ENCODE measurements at regions not wholly inside any gene's neighbourhood (a gene's known extent, or its start where the extent isn't known, plus 50 kb on each side); places are given as distances from the start of the nearest gene placed in this dataset.

DNA sequence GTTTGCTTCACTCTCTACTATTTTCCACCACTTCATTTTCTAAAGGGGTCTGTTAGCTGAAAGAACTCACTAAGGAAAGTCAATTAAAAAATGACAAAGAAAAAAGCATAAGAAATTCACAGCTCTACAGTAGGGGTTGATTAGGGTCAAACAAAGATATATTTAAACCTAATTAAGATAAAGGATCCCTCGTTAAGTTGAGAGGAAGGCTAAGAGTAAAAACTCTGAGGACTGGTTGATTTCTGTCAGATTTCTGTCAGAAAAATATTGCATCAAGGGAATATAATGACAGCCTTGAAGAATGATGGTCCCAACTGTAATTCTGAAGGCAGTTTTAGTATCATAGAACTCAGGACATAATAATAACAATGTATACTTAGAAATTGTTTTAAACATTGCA lies 218.0 kb downstream of the QDPR start:
- TF ChIP-seq POLR2A (IDR thresholded peaks at IDR 0.05) (no peak), CTCF (IDR thresholded peaks at IDR 0.05) (no peak)
